GM06990 (cell line): ENCODE measurements at regions not wholly inside any gene's neighbourhood (a gene's known extent, or its start where the extent isn't known, plus 50 kb on each side); places are given as distances from the start of the nearest gene placed in this dataset.

ENCODE experiments used
- DNase-seq: peaks from one replicate; pipeline ENCODE4 v3.0.0-alpha.2; 2011; ENCODE audit not compliant: insufficient read length; ENCODE audit errors: extremely low read depth
- H3K27me3 ChIP-seq: replicated peaks from 2 replicates; pipeline ENCODE4 v1.6.0; 2011; ENCODE audit warnings: low read length; ENCODE audit not compliant: control insufficient read depth, insufficient read depth
- H3K36me3 ChIP-seq: 2 replicates; pipeline ENCODE4 v1.5.1; 2011; ENCODE audit warnings: low read length; ENCODE audit not compliant: control insufficient read depth, insufficient read depth
- H3K4me3 ChIP-seq: replicated peaks from 2 replicates; pipeline ENCODE4 v1.5.1; 2011; ENCODE audit warnings: low read depth, mild to moderate bottlenecking, control low read depth, low read length
- CTCF ChIP-seq: IDR thresholded peaks from 2 replicates; pipeline ENCODE4 v1.5.1; 2011; ENCODE audit warnings: low read length, control low read depth, mild to moderate bottlenecking, inconsistent platforms; ENCODE audit not compliant: insufficient read depth, poor library complexity, severe bottlenecking

DNA sequence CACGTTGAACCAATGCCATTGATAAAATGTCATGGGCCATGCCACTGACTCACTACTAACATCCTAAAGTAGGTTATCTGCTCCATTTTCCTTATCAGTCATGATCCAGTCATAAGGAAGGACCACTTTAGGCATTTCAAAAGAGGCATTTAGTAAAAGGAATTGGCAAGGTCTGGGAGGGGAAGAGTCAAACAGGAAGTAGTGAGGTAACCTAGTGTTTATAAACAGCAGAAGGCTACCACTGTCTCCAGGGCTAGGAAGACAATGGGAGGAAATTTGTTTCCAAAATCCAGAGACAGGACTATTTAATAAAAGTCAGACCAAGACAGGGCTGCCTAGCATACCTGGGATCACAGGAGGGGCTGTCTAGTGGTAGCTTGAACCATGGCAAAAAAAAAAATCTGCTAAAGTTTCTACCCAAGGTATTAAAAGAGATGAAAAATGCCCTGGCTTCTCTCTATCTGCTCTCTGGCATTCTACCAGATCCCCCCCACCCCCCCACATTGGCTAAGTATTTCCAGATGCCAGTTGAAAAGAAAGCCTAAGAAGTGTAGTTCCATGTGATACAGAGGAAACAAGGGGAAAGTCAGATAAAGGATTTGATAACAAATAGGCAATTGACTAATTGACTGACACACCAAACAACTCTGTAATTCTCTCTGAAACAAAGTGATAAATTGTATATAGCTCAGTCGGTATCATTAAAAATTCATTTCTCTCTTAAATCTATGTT, 50.4 kb upstream of the C11orf87 start:
- Histone ChIP-seq H3K27me3 (no peaks in the 10 kb centered on the region), H3K4me3 (no peak overlapping the region), H3K36me3 (no peaks in the 10 kb centered on the region)
- DNase-seq = no peak
- no peak for TF ChIP-seq CTCF
